UCSD-AML1 (cell line): ENCODE measurements at regions not wholly inside any gene's neighbourhood (a gene's known extent, or its start where the extent isn't known, plus 50 kb on each side); places are given as distances from the start of the nearest gene placed in this dataset.

ENCODE experiments used
- DNase-seq: peaks from one replicate; lab custom pipeline; 2025; ENCODE audit not compliant: unreplicated experiment; lab: John Stamatoyannopoulos, UW

DNA sequence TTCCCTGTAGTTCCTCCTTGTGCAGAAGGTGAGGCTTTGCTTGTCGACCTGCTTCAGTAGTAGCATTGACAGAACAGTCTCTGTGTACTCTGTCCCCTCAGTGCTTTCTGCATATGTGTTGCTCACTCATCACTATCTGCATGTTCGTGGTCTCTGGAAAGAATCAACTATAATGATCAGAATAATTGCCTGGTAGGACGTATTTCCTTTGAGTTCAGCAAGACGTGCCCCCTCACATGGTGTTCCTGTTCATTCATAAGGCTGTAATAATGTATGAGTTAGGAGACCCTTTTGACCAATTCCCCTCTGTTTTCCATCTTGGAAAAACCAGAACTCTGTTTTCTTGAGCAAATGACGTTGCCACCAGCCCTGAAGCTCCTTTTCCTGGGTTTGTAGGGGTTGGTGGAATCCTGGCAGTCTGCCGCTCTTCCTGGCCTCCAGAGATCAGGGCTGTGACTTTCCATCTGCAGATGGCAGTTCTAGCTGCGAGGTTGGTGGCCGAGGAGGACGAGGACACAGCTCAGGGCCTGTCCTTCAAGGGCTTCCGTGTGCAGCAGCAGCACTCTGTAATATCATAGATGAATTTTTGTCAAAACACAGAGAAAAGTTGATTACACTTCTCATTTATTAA is 61.9 kb downstream of the EXOSC2 start:
- DNase-seq: no peak

DNA sequence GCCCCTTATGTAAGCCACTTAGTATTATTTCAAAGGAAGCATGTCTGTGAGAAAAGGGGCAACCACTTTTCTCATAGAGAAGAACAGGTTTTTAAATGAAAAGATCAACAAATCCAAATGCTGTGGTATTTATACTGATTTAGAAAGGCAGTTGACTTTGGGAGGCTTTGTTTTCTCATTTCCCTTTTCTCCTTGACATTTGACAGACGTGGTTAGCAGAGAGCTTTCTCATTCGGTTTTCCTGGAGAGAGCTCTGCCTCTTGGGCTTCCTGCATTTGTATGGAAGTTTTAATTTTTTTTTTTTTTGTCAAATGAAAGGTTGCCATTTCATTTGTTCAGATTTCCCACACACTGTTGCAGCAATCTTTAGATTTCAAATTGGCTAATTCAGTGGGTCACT is 62.5 kb downstream of the EXOSC2 start:
- no peak for DNase-seq

DNA sequence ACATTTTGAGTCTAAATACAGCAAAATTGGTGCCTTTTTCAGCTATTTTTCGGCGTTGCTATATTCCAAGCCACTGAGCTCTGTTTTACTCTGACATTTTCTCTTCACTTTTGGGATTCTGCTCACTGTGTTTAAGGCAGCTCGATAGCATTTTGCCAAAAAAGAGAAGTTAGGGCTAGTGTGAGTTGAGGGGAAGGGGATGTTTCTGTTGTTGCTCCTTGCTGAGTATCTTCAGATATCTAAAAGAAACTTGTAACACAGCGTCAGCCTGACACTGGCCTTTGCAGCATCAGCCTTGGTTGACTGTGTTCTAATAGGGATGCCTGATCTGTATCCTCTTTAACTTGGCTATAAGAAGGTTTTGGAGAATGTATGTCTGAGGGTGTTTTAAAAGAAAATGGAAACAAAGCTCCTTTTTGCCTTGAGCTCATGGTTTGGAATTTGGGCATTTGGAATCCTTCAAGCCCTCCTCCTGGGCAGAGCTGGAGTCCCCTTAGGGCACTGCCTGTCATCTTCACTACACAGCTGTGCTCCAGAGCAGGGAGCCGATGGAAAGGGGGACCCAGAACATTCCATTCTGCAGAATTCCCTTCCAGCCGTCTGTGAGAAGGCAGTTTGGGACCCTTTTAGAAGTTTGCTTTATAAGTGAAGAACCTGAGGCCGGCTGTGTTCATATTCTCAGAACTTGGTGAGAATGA is 63.0 kb downstream of the EXOSC2 start:
- DNase-seq: no peak

DNA sequence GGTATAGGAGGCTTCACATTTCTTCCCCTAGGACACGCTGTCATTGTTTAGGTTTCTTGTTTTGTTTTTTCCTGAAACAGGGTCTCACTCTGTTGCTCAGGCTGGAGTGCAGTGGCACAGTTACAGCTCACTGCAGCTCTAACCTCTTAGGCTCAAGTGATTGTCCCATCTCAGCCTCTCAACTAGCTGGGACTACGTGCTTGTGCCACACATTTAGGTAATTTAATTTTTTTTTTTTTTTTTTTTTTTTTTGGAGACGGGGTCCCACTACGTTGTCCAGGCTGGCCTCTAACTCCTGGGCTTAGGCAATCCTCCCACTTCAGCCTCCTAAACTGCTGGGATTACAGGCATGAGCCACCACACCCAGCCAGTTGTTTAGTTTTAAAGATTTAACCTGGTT is 66.2 kb downstream of the EXOSC2 start:
- DNase-seq: no peak

DNA sequence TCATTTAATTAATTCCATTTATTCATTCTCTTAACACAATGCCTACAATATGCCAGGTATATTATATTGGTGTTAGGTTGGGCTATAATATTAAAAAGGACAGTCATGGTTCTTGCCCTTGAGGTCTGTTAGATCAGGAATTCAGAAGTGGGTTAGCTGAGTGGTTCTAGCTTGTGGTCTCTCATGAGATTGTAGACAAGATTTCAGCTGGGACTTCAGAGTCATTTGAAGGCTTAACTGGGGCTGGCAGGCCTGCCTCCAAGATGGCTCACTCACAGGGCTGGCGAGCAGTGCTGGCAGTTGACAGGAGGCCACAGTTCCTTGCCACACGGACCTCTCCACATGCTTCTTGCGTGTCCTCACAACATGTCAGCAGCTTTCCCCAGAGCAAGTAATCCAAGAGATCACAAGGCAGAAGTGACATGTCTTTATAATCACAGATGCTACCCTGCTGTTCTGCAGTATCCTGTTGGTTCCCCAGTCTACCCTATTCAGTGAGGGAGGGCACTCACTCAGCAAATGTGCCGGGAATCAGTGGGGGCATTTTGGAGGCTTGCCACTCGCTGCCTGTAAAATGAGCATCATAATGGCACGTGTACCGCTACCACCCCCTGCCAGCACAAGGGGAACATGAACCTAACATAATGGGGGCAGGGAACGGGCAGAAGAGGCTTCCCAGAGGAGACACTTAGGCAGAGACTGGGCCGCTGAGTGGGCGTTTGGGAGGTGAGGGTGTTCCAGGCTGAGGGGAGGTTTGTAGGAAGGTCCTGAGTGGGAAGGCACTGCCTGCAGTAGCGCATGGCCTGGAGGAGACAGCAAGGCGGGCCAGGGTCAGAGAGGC is 70.0 kb downstream of the EXOSC2 start:
- no peak for DNase-seq

DNA sequence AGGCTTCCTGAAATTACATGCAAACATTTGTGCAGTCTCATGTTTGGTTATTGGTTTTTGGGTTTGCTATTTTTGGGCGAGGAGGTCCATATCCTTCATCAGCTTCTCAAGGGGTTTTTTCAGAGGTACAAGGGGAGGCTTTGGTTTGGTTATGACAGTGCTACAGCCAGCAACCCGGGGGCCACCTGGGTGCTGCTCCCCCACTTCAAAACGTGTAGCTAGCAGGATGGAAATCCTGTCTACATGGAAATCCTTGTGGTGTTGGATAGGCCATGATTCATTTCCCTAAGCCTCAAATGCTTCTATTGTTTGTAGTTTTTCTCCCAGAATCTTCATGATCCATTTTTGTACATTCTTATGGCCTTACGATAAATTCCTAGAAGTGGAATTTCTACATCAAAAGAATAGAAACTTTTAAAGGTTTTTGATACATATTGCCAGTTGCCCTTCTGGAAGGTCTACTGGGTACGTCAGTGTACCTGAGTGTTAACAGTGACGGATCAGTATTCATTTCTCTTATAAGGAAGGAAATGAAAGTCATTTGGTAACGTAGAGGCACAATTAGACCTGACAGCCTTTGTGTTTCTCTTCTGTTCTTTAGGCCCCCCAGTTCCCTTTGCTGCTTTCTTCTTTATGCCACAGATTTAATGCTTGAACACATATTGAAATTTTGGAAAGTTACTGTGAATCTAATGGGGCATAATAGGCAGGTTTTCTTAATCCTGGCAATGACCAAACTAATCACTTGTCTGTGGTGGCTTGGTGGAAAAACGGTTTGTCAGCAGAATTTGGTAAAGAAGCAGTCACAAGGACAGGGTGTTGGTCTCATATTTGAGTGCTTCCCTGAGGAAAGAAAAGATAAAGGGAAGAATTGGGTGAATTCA is 69.7 kb upstream of the ABL1 start:
- DNase-seq: no peak

DNA sequence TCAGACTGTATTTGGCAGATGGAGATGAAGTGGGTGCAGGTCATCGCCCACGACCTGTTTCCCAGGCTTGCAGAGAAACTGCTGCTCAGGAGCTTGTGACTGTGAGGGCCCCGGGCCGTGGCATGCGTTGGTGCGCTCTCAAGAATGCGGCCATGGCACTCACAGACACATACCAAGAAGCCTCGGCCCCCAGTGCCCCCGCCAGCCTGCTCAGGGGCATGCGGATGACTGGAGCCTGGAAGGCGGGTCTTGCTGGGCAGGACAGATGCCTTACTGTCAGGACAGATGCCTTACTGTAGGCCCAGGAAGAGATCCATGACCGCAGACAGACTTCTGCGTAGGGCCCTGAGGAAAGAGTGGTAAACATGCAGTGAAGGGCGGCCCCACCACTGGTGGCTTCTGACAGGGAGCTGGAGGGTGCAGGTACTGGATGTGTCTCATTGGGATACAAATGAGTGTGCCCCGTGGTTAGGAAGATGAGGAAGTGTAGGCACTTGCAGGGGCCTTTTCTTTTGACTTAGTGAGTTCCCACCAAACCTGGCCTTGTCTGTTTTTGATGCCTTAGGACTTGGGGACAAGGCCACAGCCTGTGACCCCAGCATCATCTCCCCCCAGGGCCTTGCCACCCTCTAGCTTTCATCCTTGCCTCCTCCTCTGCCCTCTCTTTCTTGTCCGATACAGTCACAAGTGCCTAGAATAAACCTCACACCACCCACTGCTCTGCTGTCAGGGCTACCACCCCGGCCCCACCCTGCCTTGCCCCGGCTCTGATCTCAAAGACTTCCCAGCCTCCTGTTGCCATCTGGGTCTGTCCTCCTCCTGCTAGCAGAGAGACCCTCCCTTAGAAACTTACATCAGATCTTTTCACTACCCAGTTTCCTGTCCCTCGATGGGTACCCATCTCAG is 68.8 kb upstream of the ABL1 start:
- DNase-seq: no peak

DNA sequence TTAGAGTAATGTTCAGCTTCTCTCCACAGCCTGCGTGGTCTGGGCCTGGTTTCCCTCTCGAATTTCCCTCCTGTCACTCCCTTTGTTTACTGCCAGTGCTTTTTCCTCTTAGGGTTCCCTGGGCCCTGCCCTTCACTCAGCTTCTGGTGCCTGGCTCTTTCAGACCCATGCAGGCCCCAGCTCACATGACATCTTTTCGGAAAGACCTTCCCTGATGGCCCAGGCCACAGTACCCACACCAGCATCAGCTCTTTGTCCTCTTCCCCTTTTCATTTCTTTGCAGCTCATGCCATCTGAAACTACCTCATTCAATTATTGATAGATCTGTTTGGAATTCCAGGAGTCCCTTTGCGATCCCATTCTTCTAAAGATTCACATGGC is 68.1 kb upstream of the ABL1 start:
- peak; percentile 59 for DNase-seq

DNA sequence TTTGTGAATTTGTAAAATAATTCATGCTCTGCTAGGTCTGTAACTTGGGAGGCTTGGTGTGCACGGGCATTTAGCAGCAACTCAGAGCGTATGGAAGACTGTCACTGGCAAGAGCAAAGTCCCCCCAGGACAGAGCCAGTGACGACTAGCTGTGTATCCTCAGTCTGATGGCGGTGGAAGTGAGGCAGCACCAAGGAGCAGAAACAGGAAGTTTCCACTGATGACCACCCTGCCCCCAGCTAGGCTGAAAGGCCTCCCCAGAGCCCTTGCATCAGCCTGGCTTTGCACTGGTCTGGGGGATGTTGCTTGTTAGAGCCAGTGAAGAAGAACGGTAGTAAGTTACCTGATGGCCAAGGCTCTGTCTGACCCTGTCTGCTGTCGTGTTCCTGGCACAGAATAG is 66.8 kb upstream of the ABL1 start:
- DNase-seq: peak; percentile 79

DNA sequence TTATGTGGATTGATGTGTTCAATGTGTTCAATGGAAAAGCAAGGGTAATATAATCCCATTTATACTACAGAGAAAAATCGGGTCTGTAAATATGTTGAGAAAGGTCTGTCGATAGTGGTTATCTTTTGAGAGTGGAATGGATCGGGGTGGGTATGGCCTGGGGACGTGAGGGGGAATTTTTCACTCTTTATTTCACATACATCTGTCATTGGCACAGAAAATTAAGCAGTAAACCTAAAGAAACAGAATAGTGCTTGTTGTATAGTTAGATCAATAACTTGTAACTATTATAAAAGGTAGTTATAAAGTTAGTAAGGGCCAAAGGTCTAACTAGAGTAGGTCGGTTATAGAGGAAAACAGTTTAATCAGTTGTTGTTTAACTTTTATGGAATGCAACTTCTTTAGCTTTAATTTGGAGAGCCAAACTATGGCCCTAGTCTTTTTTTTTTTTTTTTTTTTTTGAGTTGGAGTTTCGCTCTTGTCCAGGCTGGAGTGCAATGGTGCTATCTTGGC is 66.1 kb upstream of the ABL1 start:
- DNase-seq: no peak

DNA sequence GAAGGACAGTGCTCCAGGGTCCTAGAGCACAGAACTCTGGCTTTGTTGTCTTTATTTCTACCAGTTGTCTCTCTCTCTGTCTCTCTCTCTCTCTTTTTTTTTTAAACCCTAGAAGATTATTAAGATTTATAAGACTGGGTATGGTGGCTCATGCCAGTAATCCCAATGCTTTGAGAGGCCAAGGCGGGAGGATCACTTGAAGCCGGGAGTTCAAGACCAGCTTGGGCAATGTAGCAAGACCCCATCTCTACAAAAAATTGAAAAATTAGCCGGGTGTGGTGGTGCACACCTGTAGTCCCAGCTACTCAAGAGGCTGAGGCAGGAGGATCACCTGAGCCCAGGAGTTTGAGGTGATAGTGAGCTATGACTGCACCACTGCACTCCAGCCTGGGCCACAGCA is 65.0 kb upstream of the ABL1 start:
- no peak for DNase-seq

DNA sequence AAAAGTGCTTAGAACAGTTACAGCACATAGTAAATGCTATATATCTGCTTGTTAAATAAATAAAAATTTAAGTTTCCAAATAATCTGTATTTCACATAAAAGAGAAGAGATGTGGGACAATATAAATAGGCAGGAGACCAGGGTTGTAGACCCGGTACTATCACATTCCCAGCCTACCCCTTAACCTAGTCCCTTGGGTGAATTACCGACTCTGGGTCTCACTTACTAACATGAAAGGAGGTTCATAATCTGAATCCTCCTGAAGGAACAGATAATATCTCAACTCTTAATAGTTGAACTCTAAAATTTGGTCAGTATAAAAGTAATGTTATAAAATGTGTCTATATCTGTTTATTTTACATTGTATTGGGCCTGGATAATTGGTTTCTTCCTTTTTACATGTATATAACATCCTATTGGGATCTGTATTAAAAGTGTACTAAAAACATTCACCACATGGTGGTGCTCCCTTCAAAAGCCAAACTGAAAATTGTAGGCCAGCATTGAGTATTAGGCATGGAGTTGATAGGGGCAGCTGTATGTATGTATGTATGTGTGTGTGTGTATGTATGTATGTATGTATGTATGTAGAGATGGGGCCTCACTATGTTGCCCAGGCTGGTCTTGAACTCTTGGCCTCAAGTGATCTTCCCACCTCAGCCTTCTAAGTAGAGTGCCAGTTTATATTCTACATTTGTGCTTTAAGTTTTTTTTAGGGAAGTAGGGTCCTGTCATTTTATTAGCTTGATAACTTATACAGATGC is 64.2 kb upstream of the ABL1 start:
- no peak for DNase-seq

DNA sequence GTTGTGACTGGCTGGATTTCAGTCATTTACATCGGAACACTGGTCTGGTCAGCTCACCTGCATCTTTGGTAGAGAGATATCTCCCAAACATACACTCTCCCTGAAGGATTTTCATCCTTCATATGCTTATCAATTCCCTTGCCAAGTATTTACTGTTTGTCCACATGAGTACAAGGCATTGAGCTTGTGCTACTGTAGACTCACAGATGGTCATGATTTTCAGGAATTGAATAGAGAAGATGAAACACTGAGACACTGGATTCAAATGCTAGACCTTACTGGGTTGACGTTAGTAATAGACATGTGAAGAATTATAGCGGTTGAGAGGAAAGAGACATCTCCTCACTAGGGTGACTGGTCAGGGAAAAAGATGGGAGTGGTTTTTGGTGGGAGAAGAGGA is 62.9 kb upstream of the ABL1 start:
- DNase-seq: no peak

DNA sequence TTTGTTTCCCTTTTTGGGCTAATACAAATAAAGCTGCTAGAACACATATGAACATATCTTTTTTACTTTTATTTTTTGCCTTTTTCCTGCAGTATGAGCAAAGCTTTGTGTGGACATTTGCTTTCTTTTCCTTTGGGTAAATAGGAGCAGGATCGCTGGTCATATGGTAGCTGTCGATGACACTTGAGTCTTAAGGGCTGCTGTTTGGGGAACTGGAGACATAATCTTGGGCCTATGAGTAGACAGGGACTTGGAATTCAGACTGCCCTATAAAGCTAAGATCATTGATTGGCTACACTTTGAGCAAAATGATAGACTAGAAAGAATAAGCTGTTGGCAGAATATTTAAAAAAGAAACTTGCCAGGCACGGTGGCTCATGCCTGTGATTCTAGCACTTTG is 60.9 kb upstream of the ABL1 start:
- DNase-seq: no peak

DNA sequence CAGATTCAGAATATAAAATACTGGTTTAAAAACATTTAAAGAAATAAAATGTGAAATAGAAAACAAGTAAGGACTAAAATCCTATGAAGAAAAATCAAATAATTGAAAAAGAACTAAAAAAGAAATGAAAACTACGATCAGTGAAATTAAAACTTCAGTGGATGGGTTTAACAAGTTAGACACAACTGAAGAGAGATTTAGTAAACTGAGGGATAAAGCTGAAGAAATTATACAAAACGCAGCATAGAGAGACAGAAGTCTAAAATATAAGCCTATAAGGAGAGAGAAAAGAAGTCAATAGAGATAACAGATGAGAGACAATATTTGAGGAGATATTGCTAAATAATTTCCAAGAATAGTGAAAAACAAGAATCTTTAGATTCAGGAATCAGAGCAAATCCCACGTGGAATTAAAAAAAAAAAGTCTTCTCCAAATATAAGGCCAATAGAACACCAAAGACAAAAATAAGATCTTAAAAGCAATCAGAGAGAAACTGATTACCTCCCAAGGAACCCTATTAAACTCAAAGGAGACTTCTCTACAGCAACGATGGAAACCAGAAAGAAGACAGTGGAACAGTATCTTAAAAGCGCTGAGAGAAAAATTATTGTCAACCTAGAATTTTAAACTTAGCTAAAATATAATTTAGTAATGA is 59.6 kb upstream of the ABL1 start:
- no peak for DNase-seq

DNA sequence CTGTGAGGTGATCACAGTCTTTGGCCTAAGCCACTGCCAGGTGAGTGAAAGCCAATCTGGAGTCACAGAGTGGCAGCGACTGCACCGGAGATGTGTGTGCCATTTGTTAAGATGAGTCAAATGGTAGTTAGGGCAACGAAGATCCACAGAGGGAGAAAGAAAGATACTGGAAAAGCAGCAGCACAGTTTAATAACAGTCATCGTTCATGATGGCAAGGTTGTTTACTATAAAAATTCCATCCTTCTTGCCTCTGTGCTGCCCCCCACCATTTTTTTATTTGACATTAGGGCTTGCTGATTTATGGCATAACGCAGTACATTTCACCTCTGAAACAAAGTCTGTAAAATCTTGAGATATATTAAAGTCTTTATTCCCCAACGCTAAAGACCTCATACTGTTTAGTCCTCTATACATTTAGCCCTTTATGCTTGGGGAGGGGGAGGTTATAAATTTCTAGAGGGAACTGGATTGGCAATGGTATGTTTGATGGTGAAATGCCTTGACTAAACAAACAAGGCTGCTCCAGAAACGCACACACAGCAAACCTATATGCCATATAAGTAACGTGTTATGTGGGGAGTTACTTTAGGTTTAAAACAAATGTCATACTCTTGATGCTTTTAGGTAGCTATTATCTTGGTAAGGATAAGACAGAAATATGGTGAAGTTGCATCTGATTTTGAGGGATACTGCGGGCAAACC is 55.8 kb upstream of the ABL1 start:
- no peak for DNase-seq

DNA sequence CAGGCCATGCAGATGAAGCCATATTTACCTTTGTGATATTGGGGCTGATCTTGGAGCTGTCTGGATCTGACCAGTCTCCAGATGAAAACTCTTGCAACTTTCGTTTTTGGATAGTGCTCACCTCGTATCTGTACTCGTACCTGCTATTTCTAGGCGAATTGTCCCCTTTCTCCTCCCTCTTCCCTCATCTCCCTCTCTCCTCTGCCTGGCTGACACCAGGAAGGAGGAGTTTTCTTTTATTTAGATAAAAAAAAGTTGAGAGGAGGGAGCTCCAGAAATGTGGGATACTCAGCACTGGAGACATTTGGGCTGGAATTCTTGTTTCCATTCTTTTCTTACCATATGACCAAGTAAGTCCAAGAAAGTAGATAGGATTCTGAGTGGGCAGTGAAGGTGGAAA is 54.6 kb upstream of the ABL1 start:
- DNase-seq: no peak

DNA sequence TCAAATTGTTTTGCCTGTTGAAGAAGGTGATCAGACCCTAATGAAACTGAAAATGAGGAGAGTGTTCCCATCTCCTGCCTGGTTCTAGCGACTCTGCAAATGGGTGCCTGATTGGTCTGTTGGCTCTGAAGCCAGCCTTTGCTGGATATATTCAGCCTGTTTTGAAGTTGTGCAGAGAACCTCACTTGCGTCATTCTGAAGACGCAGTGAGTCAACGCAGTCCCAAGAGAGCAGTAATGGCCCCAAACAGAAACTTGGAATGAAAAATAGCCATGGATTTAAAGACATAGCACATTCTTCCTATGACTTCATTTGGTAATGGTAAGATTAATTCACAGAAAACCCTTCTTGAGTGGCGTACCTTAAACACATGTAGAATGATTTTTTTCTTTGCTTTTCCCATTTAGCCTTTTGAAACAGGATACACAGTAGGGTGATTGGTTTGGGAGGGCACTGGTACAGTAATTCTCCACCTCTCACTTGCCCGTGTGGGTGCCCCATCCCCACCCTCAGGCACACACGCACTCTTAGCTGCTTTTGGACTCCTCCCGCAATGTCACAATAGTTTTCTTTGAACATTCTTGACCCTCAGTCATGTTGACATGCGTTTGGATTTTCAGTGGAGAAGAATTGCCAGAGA is 54.1 kb upstream of the ABL1 start:
- no peak for DNase-seq
